Endodermal cell (in vitro differentiated cells): ENCODE measurements at regions not wholly inside any gene's neighbourhood (a gene's known extent, or its start where the extent isn't known, plus 50 kb on each side); places are given as distances from the start of the nearest gene placed in this dataset.
"Not testable (repeated sequence)": the region's sequence is repeated elsewhere in the genome, so short reads cannot be mapped to it uniquely, and the experiment has no call there.

Experiments
- DNase-seq: peaks from one replicate; pipeline ENCODE4 v3.0.0-alpha.2; 2017
- H3K27ac ChIP-seq: 2 replicates; pipeline ENCODE4 v1.5.1; 2013; ENCODE audit warnings: mild to moderate bottlenecking, low read depth, low read length, moderate library complexity
- H3K27me3 ChIP-seq: 2 replicates; pipeline ENCODE4 v1.6.1; 2013; ENCODE audit warnings: mild to moderate bottlenecking, low read length, moderate library complexity; ENCODE audit not compliant: insufficient read depth, control insufficient read depth, poor library complexity, severe bottlenecking
- H3K36me3 ChIP-seq: 2 replicates; pipeline ENCODE4 v1.7.0; 2013; ENCODE audit warnings: mild to moderate bottlenecking, low read length, moderate library complexity; ENCODE audit not compliant: control insufficient read depth, insufficient read depth
- H3K4me1 ChIP-seq: one replicate; pipeline ENCODE4 v1.7.0; 2013; ENCODE audit warnings: low read length; ENCODE audit not compliant: control insufficient read depth, insufficient read depth
- H3K4me3 ChIP-seq: 2 replicates; pipeline ENCODE4 v1.5.1; 2013; ENCODE audit warnings: mild to moderate bottlenecking, low read length, moderate library complexity
- H3K9ac ChIP-seq: 2 replicates; pipeline ENCODE4 v1.6.1; 2013; ENCODE audit warnings: mild to moderate bottlenecking, low read length, moderate library complexity; ENCODE audit not compliant: poor library complexity, severe bottlenecking; ENCODE audit errors: extremely low read depth
- H3K9me3 ChIP-seq: 2 replicates; pipeline ENCODE4 v1.6.1; 2013; ENCODE audit warnings: mild to moderate bottlenecking, low read length, moderate library complexity; ENCODE audit not compliant: control insufficient read depth
- H3K27ac Mint-ChIP-seq: 2 replicates; pipeline ENCODE4 v1.8.0; 2020; ENCODE audit warnings: mixed read lengths
- H3K27me3 Mint-ChIP-seq: 2 replicates; pipeline ENCODE4 v1.8.0; 2021; ENCODE audit warnings: mild to moderate bottlenecking, mixed read lengths; ENCODE audit not compliant: insufficient read depth
- H3K36me3 Mint-ChIP-seq: 2 replicates; pipeline ENCODE4 v1.8.0; 2020; ENCODE audit warnings: low read depth, mixed read lengths
- H3K4me1 Mint-ChIP-seq: 2 replicates; pipeline ENCODE4 v1.8.0; 2020; ENCODE audit warnings: mixed read lengths
- H3K4me3 Mint-ChIP-seq: 2 replicates; pipeline ENCODE4 v1.8.0; 2020; ENCODE audit warnings: mild to moderate bottlenecking, moderate library complexity, mixed read lengths
- H3K9me3 Mint-ChIP-seq: 2 replicates; pipeline ENCODE4 v1.8.0; 2020; ENCODE audit warnings: mild to moderate bottlenecking, mixed read lengths
- CTCF ChIP-seq: fragments of 200-600 bp; sonication (generic); conservative IDR thresholded peaks from 2 replicates; pipeline ENCODE4 v1.5.0; 2021; ENCODE audit warnings: antibody characterized with exemption, mild to moderate bottlenecking
- WGBS, 2 experiments: methylation state at CpG; one replicate each; pipeline versions ENCODE4 v1.1.5 to v1.1.7; 2013; ENCODE audit warnings: missing lambda C conversion rate in 2 of 2, mixed read lengths in 1 of 2; ENCODE audit not compliant: insufficient coverage in 1 of 2, insufficient read length in 1 of 2; 5-methylcytosine and 5-hydroxymethylcytosine counted together

DNA sequence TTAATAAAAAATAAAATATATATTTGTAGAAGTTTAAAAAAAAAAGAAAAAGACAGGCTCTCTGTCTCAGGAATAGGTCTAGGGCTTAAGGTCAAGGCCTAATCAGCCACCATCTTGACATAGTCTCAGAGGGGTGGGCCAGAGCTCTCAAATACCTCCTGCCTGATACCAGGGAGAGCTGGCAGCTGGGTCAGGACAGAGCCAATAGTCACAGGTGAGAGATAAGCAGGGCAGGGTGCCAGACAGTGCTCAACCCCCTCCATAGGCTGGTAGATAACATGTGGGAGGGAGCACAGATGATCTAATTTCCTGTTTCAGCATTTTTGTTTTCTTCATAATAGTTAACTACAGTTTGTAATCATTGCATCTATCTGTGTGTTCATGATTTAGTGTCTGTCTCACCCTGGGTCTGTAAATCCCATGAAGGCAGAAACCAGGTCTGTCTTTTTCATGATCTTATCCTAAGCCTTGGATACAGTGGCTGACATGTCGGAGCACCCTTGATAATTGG lies 152.0 kb upstream of the GRIK3 start:
- Histone ChIP-seq H3K27ac (no peak overlapping the region), H3K9ac (peak overlapping the region; percentile 64), H3K9me3 (peaks cover 54% of the 10 kb centered on the region), H3K36me3 (no peaks in the 10 kb centered on the region), H3K4me3 (peak overlapping the region; percentile 63), H3K4me1 (peaks cover 5% of the 10 kb centered on the region), H3K27me3 (no peaks in the 10 kb centered on the region)
- Mint-ChIP-seq H3K4me1 (peaks cover 17% of the 10 kb centered on the region), H3K27ac (no peak overlapping the region), H3K4me3 (no peak overlapping the region), H3K9me3 (peaks cover 23% of the 10 kb centered on the region), H3K27me3 (no peaks in the 10 kb centered on the region), H3K36me3 (peaks cover 5% of the 10 kb centered on the region)
- DNase-seq: peak; percentile 76
- WGBS, 2 experiments: 87% methylated on average over 1 of the region's 1 CpG; no CpG with 5 or more reads in 1 of the 2 experiments
- no peak for TF ChIP-seq CTCF

DNA sequence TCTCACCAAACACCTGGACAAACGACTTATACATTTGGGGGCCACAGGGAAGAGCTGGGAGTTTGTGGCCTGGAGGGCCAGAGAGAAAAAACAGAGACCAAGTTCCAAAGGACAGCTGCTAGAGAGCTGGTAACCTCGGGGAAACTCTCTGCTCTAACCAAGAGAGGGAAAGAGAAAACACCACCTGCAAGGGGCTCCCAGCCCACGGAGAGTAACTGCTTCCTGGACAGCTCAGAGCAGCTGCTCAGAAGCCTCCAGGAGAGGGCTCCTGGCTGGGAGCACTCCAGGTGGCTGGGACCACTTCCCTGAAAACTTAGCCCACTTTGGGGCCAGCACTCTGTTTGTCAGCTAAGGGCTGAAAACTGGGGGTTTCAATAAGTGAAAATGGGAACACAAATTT lies 154.8 kb upstream of the GRIK3 start:
- 64 to 69% methylated on average over 2 to 3 of the region's 3 CpGs for WGBS, 2 experiments
- no peak for DNase-seq
- H3K9me3 Mint-ChIP-seq: peaks cover 24% of the 10 kb centered on the region
- Histone ChIP-seq H3K9ac (no peak overlapping the region), H3K27ac (no peak overlapping the region), H3K4me3 (peak overlapping the region; percentile 63), H3K36me3 (no peaks in the 10 kb centered on the region), H3K4me1 (peaks cover 5% of the 10 kb centered on the region), H3K9me3 (peaks cover 40% of the 10 kb centered on the region), H3K27me3 (no peaks in the 10 kb centered on the region)
- H3K4me3 Mint-ChIP-seq: no peak overlapping the region
- TF ChIP-seq CTCF: no peak
- H3K27me3 Mint-ChIP-seq: peaks cover 2% of the 10 kb centered on the region
- H3K4me1 Mint-ChIP-seq: peaks cover 12% of the 10 kb centered on the region
- peaks cover 2% of the 10 kb centered on the region for H3K36me3 Mint-ChIP-seq
- no peak overlapping the region for H3K27ac Mint-ChIP-seq

- Histone ChIP-seq H3K9ac (no peak overlapping the region), H3K27ac (no peak overlapping the region), H3K9me3 (peaks cover 6% of the 10 kb centered on the region), H3K27me3 (no peaks in the 10 kb centered on the region), H3K4me1 (no peaks in the 10 kb centered on the region), H3K4me3 (no peak overlapping the region), H3K36me3 (no peaks in the 10 kb centered on the region)
- peaks cover 2% of the 10 kb centered on the region for H3K27me3 Mint-ChIP-seq
- H3K36me3 Mint-ChIP-seq: no peaks in the 10 kb centered on the region
- 75 to 76% methylated on average over 2 to 3 of the region's 3 CpGs for WGBS, 2 experiments
- no peak for TF ChIP-seq CTCF
- peaks cover 9% of the 10 kb centered on the region for H3K9me3 Mint-ChIP-seq
- no peak overlapping the region for H3K27ac Mint-ChIP-seq
- no peak for DNase-seq
- no peaks in the 10 kb centered on the region for H3K4me1 Mint-ChIP-seq
- H3K4me3 Mint-ChIP-seq: no peak overlapping the region
These were observed 163.1 kb upstream of the GRIK3 start for GRCh38 chr1:37197411-37197810.

DNA sequence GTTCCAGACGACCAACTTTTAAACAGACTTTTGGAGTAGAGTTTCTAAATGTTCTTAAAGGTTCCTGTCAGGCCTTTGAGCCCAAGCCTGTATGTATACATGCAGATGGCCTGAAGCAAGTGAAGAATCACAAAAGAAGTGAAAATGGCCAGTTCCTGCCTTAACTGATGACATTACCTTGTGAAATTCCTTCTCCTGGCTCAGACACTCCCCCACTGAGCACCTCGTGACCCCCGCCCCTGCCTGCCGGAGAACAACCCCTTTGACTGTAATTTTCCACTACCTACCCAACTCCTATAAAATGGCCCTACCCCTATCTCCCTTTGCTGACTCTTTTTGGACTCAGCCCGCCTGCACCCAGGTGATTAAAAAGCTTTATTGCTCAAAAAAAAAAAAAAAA lies 180.0 kb upstream of the GRIK3 start:
- H3K4me1 Mint-ChIP-seq, H3K4me3 Mint-ChIP-seq, H3K9ac ChIP-seq, H3K27ac ChIP-seq, H3K36me3 ChIP-seq, H3K27me3 Mint-ChIP-seq, H3K4me1 ChIP-seq, H3K27me3 ChIP-seq, H3K4me3 ChIP-seq, H3K36me3 Mint-ChIP-seq: not testable (repeated sequence)
- peak; percentile 93 for DNase-seq
- WGBS, 2 experiments: 29 to 67% methylated on average over 1 to 5 of the region's 5 CpGs
- H3K9me3 ChIP-seq: peaks cover 15% of the 10 kb centered on the region
- peak overlapping the region; percentile 84 for H3K27ac Mint-ChIP-seq
- H3K9me3 Mint-ChIP-seq: peaks cover 34% of the 10 kb centered on the region
